ENCODE measurements at regions not wholly inside any gene's neighbourhood (a gene's known extent, or its start where the extent isn't known, plus 50 kb on each side); places are given as distances from the start of the nearest gene placed in this dataset.

DNA sequence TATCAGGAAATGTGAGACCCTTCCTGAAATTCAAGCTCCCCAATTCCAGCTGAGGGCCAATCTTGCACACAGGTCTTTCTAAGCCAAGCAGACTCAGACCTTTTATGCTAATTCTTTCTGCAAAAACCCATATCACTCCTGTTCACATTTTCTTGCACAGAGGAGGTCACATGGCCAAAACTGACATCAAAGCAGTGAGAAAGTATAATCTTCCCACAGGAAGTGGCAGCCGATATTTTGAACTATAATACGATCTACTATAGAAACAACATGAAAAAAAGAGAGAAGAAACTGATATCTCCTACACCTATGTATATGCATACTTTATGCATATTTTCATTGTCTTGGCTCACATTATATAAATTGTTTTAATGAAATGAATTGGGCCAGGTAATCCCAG is 132.9 kb upstream of the SSTR1 start:
- TF ChIP-seq POLR2A (IDR thresholded peaks at IDR 0.05): no peak
- TF ChIP-seq, protein P1, sequence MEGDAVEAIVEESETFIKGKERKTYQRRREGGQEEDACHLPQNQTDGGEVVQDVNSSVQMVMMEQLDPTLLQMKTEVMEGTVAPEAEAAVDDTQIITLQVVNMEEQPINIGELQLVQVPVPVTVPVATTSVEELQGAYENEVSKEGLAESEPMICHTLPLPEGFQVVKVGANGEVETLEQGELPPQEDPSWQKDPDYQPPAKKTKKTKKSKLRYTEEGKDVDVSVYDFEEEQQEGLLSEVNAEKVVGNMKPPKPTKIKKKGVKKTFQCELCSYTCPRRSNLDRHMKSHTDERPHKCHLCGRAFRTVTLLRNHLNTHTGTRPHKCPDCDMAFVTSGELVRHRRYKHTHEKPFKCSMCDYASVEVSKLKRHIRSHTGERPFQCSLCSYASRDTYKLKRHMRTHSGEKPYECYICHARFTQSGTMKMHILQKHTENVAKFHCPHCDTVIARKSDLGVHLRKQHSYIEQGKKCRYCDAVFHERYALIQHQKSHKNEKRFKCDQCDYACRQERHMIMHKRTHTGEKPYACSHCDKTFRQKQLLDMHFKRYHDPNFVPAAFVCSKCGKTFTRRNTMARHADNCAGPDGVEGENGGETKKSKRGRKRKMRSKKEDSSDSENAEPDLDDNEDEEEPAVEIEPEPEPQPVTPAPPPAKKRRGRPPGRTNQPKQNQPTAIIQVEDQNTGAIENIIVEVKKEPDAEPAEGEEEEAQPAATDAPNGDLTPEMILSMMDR (IDR thresholded peaks at IDR 0.05): no peak
